Activated CD4-positive, alpha-beta memory T cell treated with anti-CD3 and anti-CD28 coated beads, Interleukin-2, amount 10 ng/mL, durations not matched to agents 7 days and 5 days (primary cell): ENCODE measurements at regions not wholly inside any gene's neighbourhood (a gene's known extent, or its start where the extent isn't known, plus 50 kb on each side); places are given as distances from the start of the nearest gene placed in this dataset.

Source experiments
- CTCF ChIA-PET: fragments of 350-600 bp; sonication (Branson Sonifier 250); formaldehyde crosslinking; loops from one replicate; lab custom pipeline; 2021; ENCODE audit warnings: antibody characterized with exemption, inconsistent platforms; lab: Charles Lee
- POLR2A ChIA-PET: fragments of 350-600 bp; sonication (Branson Sonifier 250); formaldehyde crosslinking; loops from one replicate; lab custom pipeline; 2021; ENCODE audit warnings: antibody characterized with exemption; lab: Charles Lee
- DNase-seq: peaks from one replicate; pipeline ENCODE4 v3.0.0-alpha.2; 2020
- H3K27ac Mint-ChIP-seq: one replicate; pipeline ENCODE4 v1.8.0; 2021; ENCODE audit warnings: mild to moderate bottlenecking, mixed read lengths
- H3K27me3 Mint-ChIP-seq: one replicate; pipeline ENCODE4 v1.8.0; 2021; ENCODE audit warnings: mixed read lengths
- H3K36me3 Mint-ChIP-seq: one replicate; pipeline ENCODE4 v1.8.0; 2021; ENCODE audit warnings: low read depth, mixed read lengths
- H3K4me1 Mint-ChIP-seq: one replicate; pipeline ENCODE4 v1.8.0; 2021; ENCODE audit warnings: mixed read lengths
- H3K4me3 Mint-ChIP-seq: one replicate; pipeline ENCODE4 v1.8.0; 2021; ENCODE audit warnings: mild to moderate bottlenecking, mixed read lengths
- H3K9me3 Mint-ChIP-seq: one replicate; pipeline ENCODE4 v1.8.0; 2021; ENCODE audit warnings: mixed read lengths

GRCh38 chr9:115241641-115242040 is 123.7 kb upstream of the TNC start:
- H3K4me1 Mint-ChIP-seq = no peaks in the 10 kb centered on the region
- POLR2A ChIA-PET = no interaction called here
- H3K27ac Mint-ChIP-seq = no peak overlapping the region
- peaks cover 20% of the 10 kb centered on the region for H3K27me3 Mint-ChIP-seq
- H3K36me3 Mint-ChIP-seq = no peaks in the 10 kb centered on the region
- CTCF ChIA-PET = no interaction called here
- no peak for DNase-seq
- H3K4me3 Mint-ChIP-seq = no peak overlapping the region
- H3K9me3 Mint-ChIP-seq = no peaks in the 10 kb centered on the region

- no peaks in the 10 kb centered on the region for H3K36me3 Mint-ChIP-seq
- ChIA-PET CTCF (no interaction called here), POLR2A (no interaction called here)
- no peaks in the 10 kb centered on the region for H3K9me3 Mint-ChIP-seq
- H3K4me1 Mint-ChIP-seq = no peaks in the 10 kb centered on the region
- no peak for DNase-seq
- no peak overlapping the region for H3K4me3 Mint-ChIP-seq
- H3K27ac Mint-ChIP-seq = no peak overlapping the region
- H3K27me3 Mint-ChIP-seq = peaks cover 4% of the 10 kb centered on the region
Observed at GRCh38 chr9:115249488-115249887, 131.5 kb upstream of the TNC start.

- DNase-seq = no peak
- no peak overlapping the region for H3K27ac Mint-ChIP-seq
- no peaks in the 10 kb centered on the region for H3K9me3 Mint-ChIP-seq
- CTCF ChIA-PET = no interaction called here
- peaks cover 4% of the 10 kb centered on the region for H3K27me3 Mint-ChIP-seq
- H3K4me3 Mint-ChIP-seq = no peak overlapping the region
- H3K36me3 Mint-ChIP-seq = no peaks in the 10 kb centered on the region
- POLR2A ChIA-PET = no interaction called here
- no peaks in the 10 kb centered on the region for H3K4me1 Mint-ChIP-seq
Observed at GRCh38 chr9:115250621-115251032, 132.7 kb upstream of the TNC start.

GRCh38 chr9:115254287-115255180 is 136.6 kb upstream of the TNC start:
- H3K4me3 Mint-ChIP-seq = no peak overlapping the region
- no peaks in the 10 kb centered on the region for H3K9me3 Mint-ChIP-seq
- peaks cover 7% of the 10 kb centered on the region for H3K27me3 Mint-ChIP-seq
- H3K4me1 Mint-ChIP-seq = no peaks in the 10 kb centered on the region
- POLR2A ChIA-PET = no interaction called here
- no peak for DNase-seq
- CTCF ChIA-PET = no interaction called here
- no peak overlapping the region for H3K27ac Mint-ChIP-seq
- no peaks in the 10 kb centered on the region for H3K36me3 Mint-ChIP-seq

GRCh38 chr9:115261656-115262081 is 143.7 kb upstream of the TNC start:
- Mint-ChIP-seq H3K4me1 (no peaks in the 10 kb centered on the region), H3K4me3 (no peak overlapping the region), H3K36me3 (no peaks in the 10 kb centered on the region), H3K9me3 (no peaks in the 10 kb centered on the region), H3K27me3 (peaks cover 9% of the 10 kb centered on the region), H3K27ac (no peak overlapping the region)
- POLR2A ChIA-PET = no interaction called here
- no peak for DNase-seq
- CTCF ChIA-PET = no interaction called here

GRCh38 chr9:115262477-115262876 is 144.5 kb upstream of the TNC start:
- no peaks in the 10 kb centered on the region for H3K9me3 Mint-ChIP-seq
- H3K4me3 Mint-ChIP-seq = no peak overlapping the region
- H3K27ac Mint-ChIP-seq = no peak overlapping the region
- CTCF ChIA-PET = no interaction called here
- POLR2A ChIA-PET = no interaction called here
- H3K27me3 Mint-ChIP-seq = peaks cover 9% of the 10 kb centered on the region
- H3K36me3 Mint-ChIP-seq = no peaks in the 10 kb centered on the region
- no peak for DNase-seq
- H3K4me1 Mint-ChIP-seq = no peaks in the 10 kb centered on the region

- Mint-ChIP-seq H3K4me3 (no peak overlapping the region), H3K36me3 (no peaks in the 10 kb centered on the region), H3K27ac (no peak overlapping the region), H3K4me1 (no peaks in the 10 kb centered on the region), H3K9me3 (no peaks in the 10 kb centered on the region), H3K27me3 (peaks cover 9% of the 10 kb centered on the region)
- CTCF ChIA-PET = no interaction called here
- DNase-seq = no peak
- POLR2A ChIA-PET = no interaction called here
Observed at GRCh38 chr9:115262952-115263351, 145.0 kb upstream of the TNC start.

GRCh38 chr9:115263371-115264075 is 145.6 kb upstream of the TNC start:
- Mint-ChIP-seq H3K36me3 (no peaks in the 10 kb centered on the region), H3K27me3 (peaks cover 9% of the 10 kb centered on the region), H3K27ac (no peak overlapping the region), H3K4me1 (no peaks in the 10 kb centered on the region), H3K4me3 (no peak overlapping the region), H3K9me3 (no peaks in the 10 kb centered on the region)
- ChIA-PET CTCF (no interaction called here), POLR2A (no interaction called here)
- DNase-seq = no peak

- ChIA-PET POLR2A (no interaction called here), CTCF (no interaction called here)
- H3K27me3 Mint-ChIP-seq = peaks cover 7% of the 10 kb centered on the region
- H3K4me1 Mint-ChIP-seq = no peaks in the 10 kb centered on the region
- no peaks in the 10 kb centered on the region for H3K36me3 Mint-ChIP-seq
- no peak for DNase-seq
- H3K27ac Mint-ChIP-seq = no peak overlapping the region
- H3K4me3 Mint-ChIP-seq = no peak overlapping the region
- H3K9me3 Mint-ChIP-seq = no peaks in the 10 kb centered on the region
Observed at GRCh38 chr9:115264313-115264712, 146.4 kb upstream of the TNC start.

- Mint-ChIP-seq H3K36me3 (no peaks in the 10 kb centered on the region), H3K4me1 (no peaks in the 10 kb centered on the region), H3K27ac (no peak overlapping the region), H3K4me3 (no peak overlapping the region), H3K9me3 (no peaks in the 10 kb centered on the region), H3K27me3 (peaks cover 5% of the 10 kb centered on the region)
- ChIA-PET CTCF (no interaction called here), POLR2A (no interaction called here)
- no peak for DNase-seq
Observed at GRCh38 chr9:115267790-115268189, 149.8 kb upstream of the TNC start.

- peaks cover 8% of the 10 kb centered on the region for H3K27me3 Mint-ChIP-seq
- no peaks in the 10 kb centered on the region for H3K4me1 Mint-ChIP-seq
- no peaks in the 10 kb centered on the region for H3K36me3 Mint-ChIP-seq
- POLR2A ChIA-PET = no interaction called here
- H3K27ac Mint-ChIP-seq = no peak overlapping the region
- CTCF ChIA-PET = no interaction called here
- no peaks in the 10 kb centered on the region for H3K9me3 Mint-ChIP-seq
- H3K4me3 Mint-ChIP-seq = no peak overlapping the region
- DNase-seq = no peak
Observed at GRCh38 chr9:115275753-115276152, 157.8 kb upstream of the TNC start.

GRCh38 chr9:115276621-115277020 is 158.7 kb upstream of the TNC start:
- CTCF ChIA-PET = no interaction called here

GRCh38 chr9:115277301-115277700 is 159.3 kb upstream of the TNC start:
- Mint-ChIP-seq H3K4me3 (no peak overlapping the region), H3K4me1 (no peaks in the 10 kb centered on the region), H3K27ac (no peak overlapping the region), H3K27me3 (peaks cover 8% of the 10 kb centered on the region), H3K9me3 (no peaks in the 10 kb centered on the region), H3K36me3 (no peaks in the 10 kb centered on the region)
- CTCF ChIA-PET = interaction anchor here (0.7 kb wide), 1 partner anchor 258 kb away, joined by 3 read pairs; no protein-coding TSS in a partner anchor
- no peak for DNase-seq
- POLR2A ChIA-PET = no interaction called here

More at GRCh38 chr9:115276621-115277020, 158.7 kb upstream of the TNC start:
- POLR2A ChIA-PET = no interaction called here
- H3K4me3 Mint-ChIP-seq = no peak overlapping the region
- peaks cover 8% of the 10 kb centered on the region for H3K27me3 Mint-ChIP-seq
- H3K9me3 Mint-ChIP-seq = no peaks in the 10 kb centered on the region
- no peaks in the 10 kb centered on the region for H3K4me1 Mint-ChIP-seq
- H3K27ac Mint-ChIP-seq = no peak overlapping the region
- H3K36me3 Mint-ChIP-seq = no peaks in the 10 kb centered on the region
- DNase-seq = no peak
